ENCODE measurements at regions not wholly inside any gene's neighbourhood (a gene's known extent, or its start where the extent isn't known, plus 50 kb on each side); places are given as distances from the start of the nearest gene placed in this dataset.

DNA sequence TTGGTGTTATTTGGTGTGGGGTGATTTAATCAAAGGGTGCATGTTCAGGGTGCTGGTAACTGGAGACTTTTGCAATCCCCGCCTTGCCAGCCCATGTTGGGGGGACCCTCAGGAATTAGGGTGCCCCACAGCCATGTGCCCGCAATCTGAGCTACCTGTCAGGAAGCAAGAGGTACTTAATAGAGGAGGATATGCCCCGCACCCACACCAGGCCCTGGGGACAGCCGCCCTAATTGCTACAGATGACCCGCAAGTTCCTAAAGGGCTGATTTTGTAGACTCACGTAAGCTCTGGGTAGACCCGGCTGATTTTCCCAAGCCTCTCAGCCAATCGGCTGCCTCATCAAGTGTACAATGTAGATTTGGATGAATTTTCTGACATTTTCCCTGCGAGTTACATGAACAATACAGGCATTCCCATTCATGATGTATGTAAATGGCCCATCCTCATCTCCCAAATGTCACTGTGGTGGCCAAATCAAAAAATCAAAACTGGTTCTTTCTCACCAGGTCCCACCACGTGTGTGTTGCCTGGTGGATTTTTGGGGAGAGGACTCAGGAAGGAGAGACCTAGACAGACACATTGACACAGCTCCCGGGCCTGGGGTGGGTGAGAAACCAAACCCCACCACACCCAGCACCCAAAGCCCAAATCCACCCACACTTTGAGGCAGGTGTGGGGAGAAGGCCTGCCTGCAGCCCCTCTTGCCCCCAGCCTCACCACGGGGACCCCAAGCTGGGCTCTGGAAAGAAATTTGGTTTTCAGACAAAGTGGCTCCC, 119.2 kb upstream of the SPACA7 start:
- H3K27me3 ChIP-seq (ENCODE audit: insufficient read depth, low read depth) = peaks cover 98% of the 10 kb centered on the region
- BruUV-seq (replicated peaks) = no TSS peak
- no peaks in the 10 kb centered on the region for H3K9me3 ChIP-seq (ENCODE audit: insufficient read depth, low read depth)

DNA sequence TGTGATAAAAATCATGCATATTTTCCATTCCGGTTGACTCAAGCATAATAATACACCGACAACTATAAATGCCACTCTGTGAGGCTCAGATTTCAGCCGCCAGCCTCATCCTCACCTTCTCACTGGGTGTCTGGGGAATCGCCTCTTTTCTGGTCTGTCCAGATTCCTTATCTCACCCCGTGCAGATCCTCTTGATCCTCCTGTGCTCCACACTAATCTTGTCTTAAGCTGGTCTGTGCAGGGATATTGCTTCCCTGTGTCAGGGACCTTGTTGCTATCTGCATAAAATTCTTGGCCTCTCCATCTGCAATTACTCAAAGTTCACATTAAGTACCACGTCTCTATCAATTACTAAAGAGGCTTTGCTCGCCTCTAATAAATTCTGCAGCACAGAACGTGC, 116.6 kb upstream of the SPACA7 start:
- H3K4me1 ChIP-seq (replicated peaks; ENCODE audit: insufficient read depth) = no peaks in the 10 kb centered on the region

More for the DNA sequence above, 119.2 kb upstream of the SPACA7 start:
- TF ChIP-seq, protein P1, sequence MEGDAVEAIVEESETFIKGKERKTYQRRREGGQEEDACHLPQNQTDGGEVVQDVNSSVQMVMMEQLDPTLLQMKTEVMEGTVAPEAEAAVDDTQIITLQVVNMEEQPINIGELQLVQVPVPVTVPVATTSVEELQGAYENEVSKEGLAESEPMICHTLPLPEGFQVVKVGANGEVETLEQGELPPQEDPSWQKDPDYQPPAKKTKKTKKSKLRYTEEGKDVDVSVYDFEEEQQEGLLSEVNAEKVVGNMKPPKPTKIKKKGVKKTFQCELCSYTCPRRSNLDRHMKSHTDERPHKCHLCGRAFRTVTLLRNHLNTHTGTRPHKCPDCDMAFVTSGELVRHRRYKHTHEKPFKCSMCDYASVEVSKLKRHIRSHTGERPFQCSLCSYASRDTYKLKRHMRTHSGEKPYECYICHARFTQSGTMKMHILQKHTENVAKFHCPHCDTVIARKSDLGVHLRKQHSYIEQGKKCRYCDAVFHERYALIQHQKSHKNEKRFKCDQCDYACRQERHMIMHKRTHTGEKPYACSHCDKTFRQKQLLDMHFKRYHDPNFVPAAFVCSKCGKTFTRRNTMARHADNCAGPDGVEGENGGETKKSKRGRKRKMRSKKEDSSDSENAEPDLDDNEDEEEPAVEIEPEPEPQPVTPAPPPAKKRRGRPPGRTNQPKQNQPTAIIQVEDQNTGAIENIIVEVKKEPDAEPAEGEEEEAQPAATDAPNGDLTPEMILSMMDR (conservative IDR thresholded peaks at IDR 0.05) = no peak
- no peak for TF ChIP-seq EZH2 (IDR thresholded peaks at IDR 0.05; ENCODE audit: low read depth)
- Histone ChIP-seq H3K79me2 (ENCODE audit: low read depth) (no peaks in the 10 kb centered on the region), H3F3A (ENCODE audit: insufficient read depth, low read depth) (no peaks in the 10 kb centered on the region), H3K4me3 (no peak overlapping the region), H3K4me2 (no peak overlapping the region), H2AFZ (no peak overlapping the region), H3K36me3 (ENCODE audit: low read depth) (no peaks in the 10 kb centered on the region), H4K20me1 (ENCODE audit: insufficient read depth) (peaks cover 3% of the 10 kb centered on the region; the same call in 1 of the 2 replicates), H3K27ac (no peak overlapping the region), H3K9me2 (ENCODE audit: insufficient read depth) (no peaks in the 10 kb centered on the region), H3K4me1 (replicated peaks; ENCODE audit: insufficient read depth) (no peaks in the 10 kb centered on the region)
- POLR2A ChIA-PET (ENCODE audit: unreplicated experiment) = no interaction called here
- CTCF ChIA-PET = no interaction called here
- intact Hi-C loops (cut with micrococcal nuclease; ENCODE audit: unreplicated experiment) = no loop called here
- no peak for DNase-seq

DNA sequence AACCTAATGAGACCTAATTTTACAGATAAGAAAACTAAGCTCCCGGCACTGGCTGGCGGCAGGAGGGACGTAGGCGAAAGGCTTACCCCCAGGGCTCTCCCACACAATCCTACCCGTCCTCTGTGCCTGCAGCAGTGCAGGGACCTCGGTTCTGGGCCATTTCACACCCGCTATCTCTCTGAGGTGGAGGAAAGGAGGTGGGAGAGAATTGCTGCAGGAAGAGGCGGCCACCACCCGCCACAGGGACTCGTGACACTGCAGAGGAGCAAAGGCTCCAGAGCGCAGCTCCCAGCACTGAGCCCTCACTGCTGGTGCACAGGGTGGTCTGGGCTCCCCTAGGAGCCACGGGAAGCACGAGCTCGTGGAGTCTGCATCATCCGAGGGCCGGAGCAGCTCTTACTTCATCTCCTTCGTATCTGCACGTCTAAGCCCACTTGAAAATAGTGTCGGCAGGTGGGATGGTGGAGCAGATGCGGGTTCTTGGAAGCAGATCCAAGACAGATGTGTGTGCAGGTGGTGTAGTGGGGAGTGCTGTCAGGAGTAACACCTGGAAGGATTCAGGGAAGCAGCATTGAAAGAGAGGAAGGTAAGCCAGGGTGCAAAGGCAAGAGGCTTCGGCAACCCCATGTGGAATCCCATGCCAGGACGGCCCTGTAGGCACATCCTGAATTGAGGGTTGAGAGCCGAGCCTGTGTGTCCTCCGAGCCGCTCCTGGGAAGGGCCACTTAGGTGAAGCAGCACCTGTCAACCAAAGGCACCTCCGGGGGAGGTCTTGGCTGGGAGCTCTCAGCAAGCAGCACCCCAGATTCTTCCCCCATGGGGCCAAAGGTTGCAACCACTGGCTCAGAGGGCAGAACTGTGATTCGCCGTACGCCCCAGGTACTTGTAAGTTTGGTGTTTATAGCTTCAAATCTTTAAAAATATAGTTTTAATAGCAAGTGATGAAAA, 115.8 kb upstream of the SPACA7 start:
- H3K36me3 ChIP-seq (ENCODE audit: low read depth) = no peaks in the 10 kb centered on the region
- BruUV-seq (replicated peaks) = no TSS peak
- H3K4me1 ChIP-seq (replicated peaks; ENCODE audit: insufficient read depth) = no peaks in the 10 kb centered on the region
- no peak overlapping the region for H3K4me3 ChIP-seq
- DNase-seq = no peak
- POLR2A ChIA-PET (ENCODE audit: unreplicated experiment) = no interaction called here
- no peaks in the 10 kb centered on the region; the same call in 1 of the 2 replicates for H3K9me3 ChIP-seq (ENCODE audit: insufficient read depth, low read depth)
- no peak for TF ChIP-seq EZH2 (IDR thresholded peaks at IDR 0.05; ENCODE audit: low read depth)
- TF ChIP-seq, protein P1 (conservative IDR thresholded peaks at IDR 0.05) = no peak
- intact Hi-C loops (cut with micrococcal nuclease; ENCODE audit: unreplicated experiment) = no loop called here
- no peak overlapping the region for H3K27ac ChIP-seq
- no peak overlapping the region for H3K4me2 ChIP-seq
- no peaks in the 10 kb centered on the region for H3F3A ChIP-seq (ENCODE audit: insufficient read depth, low read depth)
- CTCF ChIA-PET = no interaction called here
- H3K79me2 ChIP-seq (ENCODE audit: low read depth) = no peaks in the 10 kb centered on the region
- H3K9me2 ChIP-seq (ENCODE audit: insufficient read depth) = no peaks in the 10 kb centered on the region
- peaks cover 88% of the 10 kb centered on the region for H3K27me3 ChIP-seq (ENCODE audit: insufficient read depth, low read depth)
- H4K20me1 ChIP-seq (ENCODE audit: insufficient read depth) = peaks cover 3% of the 10 kb centered on the region; the same call in 1 of the 2 replicates
- H2AFZ ChIP-seq = no peak overlapping the region

More for the DNA sequence above, 116.6 kb upstream of the SPACA7 start:
- Histone ChIP-seq H3K9me3 (ENCODE audit: insufficient read depth, low read depth) (no peaks in the 10 kb centered on the region; the same call in 1 of the 2 replicates), H2AFZ (no peak overlapping the region), H3K36me3 (ENCODE audit: low read depth) (no peaks in the 10 kb centered on the region), H3K4me3 (no peak overlapping the region), H3F3A (ENCODE audit: insufficient read depth, low read depth) (no peaks in the 10 kb centered on the region), H3K79me2 (ENCODE audit: low read depth) (no peaks in the 10 kb centered on the region), H3K27ac (no peak overlapping the region), H3K27me3 (ENCODE audit: insufficient read depth, low read depth) (peaks cover 96% of the 10 kb centered on the region), H3K9me2 (ENCODE audit: insufficient read depth) (no peaks in the 10 kb centered on the region), H4K20me1 (ENCODE audit: insufficient read depth) (peaks cover 3% of the 10 kb centered on the region; the same call in 1 of the 2 replicates), H3K4me2 (no peak overlapping the region)
- intact Hi-C loops (cut with micrococcal nuclease; ENCODE audit: unreplicated experiment) = no loop called here
- TF ChIP-seq, protein P1 (conservative IDR thresholded peaks at IDR 0.05) = no peak
- no TSS peak for BruUV-seq (replicated peaks)
- ChIA-PET CTCF (no interaction called here), POLR2A (ENCODE audit: unreplicated experiment) (no interaction called here)
- no peak for DNase-seq

Measured in PC-9 (cell line).